Left ventricle myocardium inferior (tissue), 1 donor: ENCODE measurements at regions not wholly inside any gene's neighbourhood (a gene's known extent, or its start where the extent isn't known, plus 50 kb on each side); places are given as distances from the start of the nearest gene placed in this dataset.

Experiments used
- DNase-seq: peaks from one replicate; pipeline ENCODE4 v3.0.0-alpha.2; 2020
- H3K27ac ChIP-seq: fragments of 200-600 bp; replicated peaks from 2 replicates; pipeline ENCODE4 v1.8.0; 2021
- H3K27me3 ChIP-seq: fragments of 200-600 bp; 2 replicates; pipeline ENCODE4 v1.8.0; 2021; ENCODE audit warnings: low read depth
- H3K36me3 ChIP-seq: fragments of 200-600 bp; 2 replicates; pipeline ENCODE4 v1.8.0; 2021
- H3K4me1 ChIP-seq: fragments of 200-600 bp; 2 replicates; pipeline ENCODE4 v1.8.0; 2021
- H3K4me3 ChIP-seq: fragments of 200-600 bp; 2 replicates; pipeline ENCODE4 v1.8.0; 2021; ENCODE audit warnings: mild to moderate bottlenecking, moderate library complexity
- H3K9me3 ChIP-seq: fragments of 200-600 bp; replicated peaks from 2 replicates; pipeline ENCODE4 v1.8.0; 2021
- CTCF ChIP-seq: fragments of 200-600 bp; IDR thresholded peaks from 2 replicates; pipeline ENCODE4 v1.8.0; 2021; ENCODE audit warnings: antibody characterized with exemption, mild to moderate bottlenecking, borderline replicate concordance
- intact Hi-C: fragments of 100-400 bp; cut with micrococcal nuclease; formaldehyde crosslinking; loops from one replicate; pipeline ENCODE4 v1.11.0; 2022
- donor health status: DM: no; HTN: yes; CAD: no; lungs with severe emphysema.

GRCh38 chr2:2808551-2809058 is 477.5 kb upstream of the MYT1L start:
- no peak for TF ChIP-seq CTCF
- peaks cover 15% of the 10 kb centered on the region for H3K9me3 ChIP-seq
- H3K36me3 ChIP-seq = no peaks in the 10 kb centered on the region
- peaks cover 9% of the 10 kb centered on the region for H3K27me3 ChIP-seq
- no peak overlapping the region for H3K4me3 ChIP-seq
- no peaks in the 10 kb centered on the region for H3K4me1 ChIP-seq
- DNase-seq = no peak
- intact Hi-C loops = no loop called here
- no peak overlapping the region for H3K27ac ChIP-seq

- Histone ChIP-seq H3K27ac (no peak overlapping the region), H3K36me3 (no peaks in the 10 kb centered on the region), H3K4me3 (no peak overlapping the region), H3K4me1 (no peaks in the 10 kb centered on the region), H3K9me3 (peaks cover 19% of the 10 kb centered on the region), H3K27me3 (peaks cover 9% of the 10 kb centered on the region)
- no peak for TF ChIP-seq CTCF
- intact Hi-C loops = no loop called here
- no peak for DNase-seq
Measured at GRCh38 chr2:2806711-2807110, 475.6 kb upstream of the MYT1L start.

GRCh38 chr2:2805263-2805662 is 474.2 kb upstream of the MYT1L start:
- TF ChIP-seq CTCF = no peak
- intact Hi-C loops = no loop called here
- H3K9me3 ChIP-seq = peaks cover 19% of the 10 kb centered on the region

GRCh38 chr2:2804528-2804927 is 473.5 kb upstream of the MYT1L start:
- H3K36me3 ChIP-seq = no peaks in the 10 kb centered on the region
- peaks cover 19% of the 10 kb centered on the region for H3K9me3 ChIP-seq
- no peak overlapping the region for H3K27ac ChIP-seq
- H3K27me3 ChIP-seq = peaks cover 5% of the 10 kb centered on the region
- DNase-seq = no peak
- intact Hi-C loops = no loop called here
- H3K4me1 ChIP-seq = no peaks in the 10 kb centered on the region
- no peak for TF ChIP-seq CTCF
- no peak overlapping the region for H3K4me3 ChIP-seq

More at GRCh38 chr2:2805263-2805662, 474.2 kb upstream of the MYT1L start:
- no peak overlapping the region for H3K27ac ChIP-seq
- H3K36me3 ChIP-seq = no peaks in the 10 kb centered on the region
- no peak for DNase-seq
- no peaks in the 10 kb centered on the region for H3K4me1 ChIP-seq
- H3K4me3 ChIP-seq = no peak overlapping the region
- peaks cover 6% of the 10 kb centered on the region for H3K27me3 ChIP-seq

- no peaks in the 10 kb centered on the region for H3K4me1 ChIP-seq
- H3K27me3 ChIP-seq = peaks cover 5% of the 10 kb centered on the region
- no peak for DNase-seq
- intact Hi-C loops = no loop called here
- peaks cover 19% of the 10 kb centered on the region for H3K9me3 ChIP-seq
- no peak overlapping the region for H3K4me3 ChIP-seq
- no peak overlapping the region for H3K27ac ChIP-seq
- TF ChIP-seq CTCF = no peak
- H3K36me3 ChIP-seq = no peaks in the 10 kb centered on the region
Measured at GRCh38 chr2:2801458-2801857, 470.4 kb upstream of the MYT1L start.
